H1 (cell line): ENCODE measurements at regions not wholly inside any gene's neighbourhood (a gene's known extent, or its start where the extent isn't known, plus 50 kb on each side); places are given as distances from the start of the nearest gene placed in this dataset.

Experiments
- BCL11A ChIP-seq, 2 experiments: IDR thresholded peaks; one replicate each; pipeline ENCODE4 v1.6.1; 2011; ENCODE audit warnings: low read depth in 2 of 2, low read length in 2 of 2, mild to moderate bottlenecking in 2 of 2
- CBX8 ChIP-seq: fragments of 300-800, 300-1000 bp; sonication (generic); IDR thresholded peaks from 2 replicates; pipeline ENCODE4 v1.7.1; 2016; ENCODE audit warnings: low read depth, low read length, borderline replicate concordance
- GABPA ChIP-seq: IDR thresholded peaks from 2 replicates; pipeline ENCODE4 v1.6.1; 2011; ENCODE audit warnings: mild to moderate bottlenecking, low read length, moderate library complexity, borderline replicate concordance; ENCODE audit not compliant: insufficient read depth
- KDM5A ChIP-seq: fragments of 200-600 bp; IDR thresholded peaks from 2 replicates; pipeline ENCODE4 v1.7.1; 2012; ENCODE audit warnings: mild to moderate bottlenecking, low read length, inconsistent platforms, mixed read lengths
- NRF1 ChIP-seq: IDR thresholded peaks from 2 replicates; pipeline ENCODE4 v1.6.1; 2011; ENCODE audit warnings: mild to moderate bottlenecking, low read depth, low read length, improper control_type of control experiment
- RBBP5 ChIP-seq: IDR thresholded peaks from 2 replicates; pipeline ENCODE4 v1.7.1; 2012; ENCODE audit warnings: low read depth, mild to moderate bottlenecking, inconsistent platforms, low read length, moderate library complexity, borderline replicate concordance
- SAP30 ChIP-seq: fragments of 300-600 bp; sonication (generic); IDR thresholded peaks from 2 replicates; pipeline ENCODE4 v1.7.1; 2012; ENCODE audit warnings: low read length, moderate library complexity, mild to moderate bottlenecking, inconsistent platforms; ENCODE audit not compliant: insufficient read depth, insufficient replicate concordance
- SIRT6 ChIP-seq: IDR thresholded peaks from one replicate; pipeline ENCODE4 v1.7.1; 2012; ENCODE audit warnings: low read length, inconsistent platforms
- SIX5 ChIP-seq: IDR thresholded peaks from 2 replicates; pipeline ENCODE4 v1.6.1; 2011; ENCODE audit warnings: mild to moderate bottlenecking, low read depth, low read length
- TF ChIP-seq, protein P1 (sequence below): IDR thresholded peaks from 2 replicates; pipeline ENCODE4 v1.6.1; 2012; ENCODE audit warnings: inconsistent platforms

DNA sequence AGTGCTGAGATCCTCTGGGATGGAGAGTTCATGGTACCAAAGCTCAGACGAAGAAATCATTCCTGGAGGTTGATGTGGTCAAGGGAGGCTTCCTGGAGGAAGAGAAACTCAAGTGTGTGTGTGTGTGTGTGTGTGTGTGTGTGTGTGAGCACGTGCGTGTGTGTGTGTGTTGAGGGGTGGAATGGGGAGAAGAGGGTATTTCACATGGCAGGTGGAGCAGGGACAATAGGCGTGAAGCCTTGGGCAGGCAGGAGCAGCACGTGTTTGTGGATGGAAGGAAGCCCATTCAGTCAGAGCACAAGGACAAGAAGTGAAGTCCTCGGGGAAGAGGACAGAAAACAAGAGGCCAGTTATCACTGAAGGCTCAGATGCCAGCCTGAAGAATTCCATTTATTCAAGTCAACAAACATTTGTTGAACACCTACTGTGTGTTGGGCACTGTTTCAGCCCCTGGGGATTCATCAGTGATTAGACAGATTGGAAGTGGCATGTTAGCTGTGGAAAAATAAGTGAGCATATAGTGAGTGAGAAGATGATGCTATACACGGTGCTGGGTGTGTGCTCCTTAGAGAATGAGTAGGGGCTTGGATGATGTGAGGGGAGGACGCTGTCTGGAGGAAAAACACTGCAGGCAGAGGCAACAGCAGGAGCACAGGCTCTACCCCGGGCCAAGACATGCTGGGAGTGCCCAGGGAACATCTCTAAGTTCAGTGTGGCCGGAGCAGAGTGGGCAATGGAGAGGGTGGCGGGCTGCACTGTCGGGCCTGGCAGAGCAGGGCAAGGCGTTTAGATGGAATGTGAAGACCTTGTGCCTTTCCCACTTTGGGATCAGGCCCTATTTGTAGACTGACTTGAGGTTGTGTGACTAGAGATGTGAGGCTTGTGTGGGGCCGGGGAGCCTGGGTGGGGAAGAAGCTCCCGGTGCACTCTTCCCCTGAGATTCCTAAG, 267.1 kb downstream of the CBLN1 start (continued):
- TF ChIP-seq, protein P1, sequence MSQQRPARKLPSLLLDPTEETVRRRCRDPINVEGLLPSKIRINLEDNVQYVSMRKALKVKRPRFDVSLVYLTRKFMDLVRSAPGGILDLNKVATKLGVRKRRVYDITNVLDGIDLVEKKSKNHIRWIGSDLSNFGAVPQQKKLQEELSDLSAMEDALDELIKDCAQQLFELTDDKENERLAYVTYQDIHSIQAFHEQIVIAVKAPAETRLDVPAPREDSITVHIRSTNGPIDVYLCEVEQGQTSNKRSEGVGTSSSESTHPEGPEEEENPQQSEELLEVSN = no peak
- TF ChIP-seq SAP30 = no peak
- TF ChIP-seq NRF1 = no peak
- TF ChIP-seq KDM5A = no peak
- TF ChIP-seq SIRT6 = no peak
- TF ChIP-seq CBX8 = no peak
- no peak for TF ChIP-seq BCL11A (IDR thresholded peaks at IDR 0.05; ENCODE audit: low read depth in 2 of 2, low read length in 2 of 2)
- no peak for TF ChIP-seq SIX5
- no peak for TF ChIP-seq GABPA
- TF ChIP-seq RBBP5 = no peak
